ENCODE measurements at regions not wholly inside any gene's neighbourhood (a gene's known extent, or its start where the extent isn't known, plus 50 kb on each side); places are given as distances from the start of the nearest gene placed in this dataset.

DNA sequence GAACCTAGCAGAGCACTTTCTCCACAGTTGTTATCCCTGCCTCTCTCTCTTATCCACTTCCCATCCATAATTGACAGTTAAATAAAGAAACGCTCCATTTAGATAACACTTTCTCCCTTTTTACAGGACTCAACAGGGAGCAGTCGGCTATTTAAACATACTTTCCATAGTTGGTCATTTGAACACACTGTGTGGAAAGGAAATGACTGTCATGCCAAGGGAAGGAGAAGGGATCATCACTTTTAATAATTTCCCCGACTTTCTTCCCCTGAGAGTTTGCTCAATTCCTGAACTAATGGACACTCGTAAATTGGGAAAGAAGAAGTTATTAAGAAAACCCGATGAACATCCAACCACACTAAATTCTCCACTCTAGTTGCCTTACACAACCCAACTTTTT, 400.8 kb upstream of the PTGER4 start:
- Histone ChIP-seq H3K36me3 (ENCODE audit: low read depth, low read length) (no peaks in the 10 kb centered on the region), H3K4me3 (ENCODE audit: low read length) (no peak overlapping the region), H3K9me3 (ENCODE audit: low read length) (no peaks in the 10 kb centered on the region), H3K27me3 (ENCODE audit: low read length) (no peaks in the 10 kb centered on the region), H3K79me2 (ENCODE audit: low read length) (no peaks in the 10 kb centered on the region), H3K27ac (ENCODE audit: low read length) (no peak overlapping the region), H4K20me1 (ENCODE audit: low read length) (no peaks in the 10 kb centered on the region), H3K4me1 (ENCODE audit: insufficient read depth, low read length) (peaks cover 4% of the 10 kb centered on the region; the same call in 1 of the 2 replicates), H3F3A (ENCODE audit: low read length, unreplicated experiment) (no peaks in the 10 kb centered on the region), H3K4me2 (ENCODE audit: low read length) (no peak overlapping the region), H2AFZ (ENCODE audit: low read length) (no peak overlapping the region), H3K9me2 (replicated peaks; ENCODE audit: low read length) (no peaks in the 10 kb centered on the region), H3K9ac (ENCODE audit: low read length) (no peak overlapping the region)
- intact Hi-C loops (cut with micrococcal nuclease) = no loop called here
- POLR2A ChIA-PET (ENCODE audit: unreplicated experiment) = no interaction called here
- ATAC-seq (no peak), DNase-seq (no peak)
- TF ChIP-seq, protein P1, sequence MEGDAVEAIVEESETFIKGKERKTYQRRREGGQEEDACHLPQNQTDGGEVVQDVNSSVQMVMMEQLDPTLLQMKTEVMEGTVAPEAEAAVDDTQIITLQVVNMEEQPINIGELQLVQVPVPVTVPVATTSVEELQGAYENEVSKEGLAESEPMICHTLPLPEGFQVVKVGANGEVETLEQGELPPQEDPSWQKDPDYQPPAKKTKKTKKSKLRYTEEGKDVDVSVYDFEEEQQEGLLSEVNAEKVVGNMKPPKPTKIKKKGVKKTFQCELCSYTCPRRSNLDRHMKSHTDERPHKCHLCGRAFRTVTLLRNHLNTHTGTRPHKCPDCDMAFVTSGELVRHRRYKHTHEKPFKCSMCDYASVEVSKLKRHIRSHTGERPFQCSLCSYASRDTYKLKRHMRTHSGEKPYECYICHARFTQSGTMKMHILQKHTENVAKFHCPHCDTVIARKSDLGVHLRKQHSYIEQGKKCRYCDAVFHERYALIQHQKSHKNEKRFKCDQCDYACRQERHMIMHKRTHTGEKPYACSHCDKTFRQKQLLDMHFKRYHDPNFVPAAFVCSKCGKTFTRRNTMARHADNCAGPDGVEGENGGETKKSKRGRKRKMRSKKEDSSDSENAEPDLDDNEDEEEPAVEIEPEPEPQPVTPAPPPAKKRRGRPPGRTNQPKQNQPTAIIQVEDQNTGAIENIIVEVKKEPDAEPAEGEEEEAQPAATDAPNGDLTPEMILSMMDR (conservative IDR thresholded peaks at IDR 0.05; ENCODE audit: low read depth, low read length) = no peak
- TF ChIP-seq EZH2phosphoT487 (IDR thresholded peaks at IDR 0.05; ENCODE audit: borderline replicate concordance, low read length) (no peak), EZH2 (IDR thresholded peaks at IDR 0.05; ENCODE audit: low read length, unreplicated experiment) (no peak)
- CTCF ChIA-PET = no interaction called here
- no TSS peak for BruUV-seq (replicated peaks)

DNA sequence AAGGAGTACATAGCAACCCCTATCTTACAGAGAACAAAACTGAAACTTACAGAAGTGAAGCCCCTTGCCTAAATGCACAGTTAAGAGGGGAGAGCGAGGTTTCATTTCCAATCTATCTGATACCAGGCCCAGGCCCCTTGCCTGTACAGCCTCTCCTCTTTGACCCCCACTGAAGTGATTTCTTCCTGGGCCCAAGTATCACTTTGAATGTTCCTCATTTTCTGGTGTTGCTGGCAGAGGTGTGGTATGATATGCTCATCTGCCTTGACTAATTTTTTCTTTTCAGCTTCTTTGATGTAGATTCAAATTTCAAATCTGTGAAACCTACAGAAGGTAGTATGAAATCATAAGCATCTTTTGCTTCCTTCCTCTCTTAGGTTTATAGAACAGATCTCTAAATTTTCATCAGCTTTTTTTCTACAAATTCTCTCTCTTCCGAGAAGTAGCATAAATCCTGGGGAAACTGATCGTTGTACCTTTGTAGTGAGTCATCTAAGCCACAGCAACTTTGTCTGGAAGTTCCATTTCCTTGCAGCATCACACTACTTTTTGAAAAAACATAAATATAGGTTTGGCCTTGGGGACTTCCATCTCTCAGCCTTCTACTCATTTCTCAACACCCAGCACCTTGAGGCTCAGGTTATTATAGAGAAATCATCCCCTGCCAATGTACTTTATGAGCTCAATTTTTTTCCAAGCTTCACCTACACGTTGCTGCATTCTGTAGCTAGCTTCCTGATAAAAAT, 402.4 kb upstream of the PTGER4 start:
- Histone ChIP-seq H3K79me2 (ENCODE audit: low read length) (no peaks in the 10 kb centered on the region), H4K20me1 (ENCODE audit: low read length) (no peaks in the 10 kb centered on the region), H2AFZ (ENCODE audit: low read length) (no peak overlapping the region), H3K36me3 (ENCODE audit: low read depth, low read length) (no peaks in the 10 kb centered on the region), H3K4me3 (ENCODE audit: low read length) (no peak overlapping the region), H3K9ac (ENCODE audit: low read length) (no peak overlapping the region), H3K4me2 (ENCODE audit: low read length) (no peak overlapping the region), H3K27me3 (ENCODE audit: low read length) (no peaks in the 10 kb centered on the region), H3K9me3 (ENCODE audit: low read length) (no peaks in the 10 kb centered on the region), H3K9me2 (replicated peaks; ENCODE audit: low read length) (no peaks in the 10 kb centered on the region), H3F3A (ENCODE audit: low read length, unreplicated experiment) (no peaks in the 10 kb centered on the region), H3K4me1 (ENCODE audit: insufficient read depth, low read length) (peaks cover 7% of the 10 kb centered on the region; the same call in 1 of the 2 replicates), H3K27ac (ENCODE audit: low read length) (no peak overlapping the region)
- DNase-seq (no peak), ATAC-seq (no peak)
- no peak for TF ChIP-seq EZH2 (IDR thresholded peaks at IDR 0.05; ENCODE audit: low read length, unreplicated experiment)
- no peak for TF ChIP-seq EZH2phosphoT487 (IDR thresholded peaks at IDR 0.05; ENCODE audit: borderline replicate concordance, low read length)
- TF ChIP-seq, protein P1 (conservative IDR thresholded peaks at IDR 0.05; ENCODE audit: low read depth, low read length) = no peak
- no TSS peak for BruUV-seq (replicated peaks)
- ChIA-PET CTCF (interaction anchor here (0.9 kb wide), 1 partner anchor 19 kb away, joined by 4 read pairs; no protein-coding TSS in a partner anchor), POLR2A (ENCODE audit: unreplicated experiment) (no interaction called here)
- intact Hi-C loops (cut with micrococcal nuclease) = no loop called here

GRCh38 chr5:40276426-40277102, 403.2 kb upstream of the PTGER4 start:
- no peaks in the 10 kb centered on the region for H3F3A ChIP-seq (ENCODE audit: low read length, unreplicated experiment)
- H3K27ac ChIP-seq (ENCODE audit: low read length) = no peak overlapping the region
- CTCF ChIA-PET = no interaction called here
- DNase-seq = peak; percentile 39
- no peak overlapping the region for H3K9ac ChIP-seq (ENCODE audit: low read length)
- no peak overlapping the region for H3K4me2 ChIP-seq (ENCODE audit: low read length)
- no peak overlapping the region for H3K4me3 ChIP-seq (ENCODE audit: low read length)
- POLR2A ChIA-PET (ENCODE audit: unreplicated experiment) = no interaction called here
- no peaks in the 10 kb centered on the region for H3K79me2 ChIP-seq (ENCODE audit: low read length)
- no peak overlapping the region for H2AFZ ChIP-seq (ENCODE audit: low read length)
- no TSS peak for BruUV-seq (replicated peaks)
- H3K9me2 ChIP-seq (replicated peaks; ENCODE audit: low read length) = no peaks in the 10 kb centered on the region
- no peaks in the 10 kb centered on the region for H4K20me1 ChIP-seq (ENCODE audit: low read length)
- no peaks in the 10 kb centered on the region for H3K27me3 ChIP-seq (ENCODE audit: low read length)
- intact Hi-C loops (cut with micrococcal nuclease) = no loop called here
- H3K36me3 ChIP-seq (ENCODE audit: low read depth, low read length) = no peaks in the 10 kb centered on the region
- H3K9me3 ChIP-seq (ENCODE audit: low read length) = no peaks in the 10 kb centered on the region
- TF ChIP-seq, protein P1 (conservative IDR thresholded peaks at IDR 0.05; ENCODE audit: low read depth, low read length) = no peak
- TF ChIP-seq EZH2 (IDR thresholded peaks at IDR 0.05; ENCODE audit: low read length, unreplicated experiment) (no peak), EZH2phosphoT487 (IDR thresholded peaks at IDR 0.05; ENCODE audit: borderline replicate concordance, low read length) (no peak)
- peaks cover 7% of the 10 kb centered on the region; the same call in 1 of the 2 replicates for H3K4me1 ChIP-seq (ENCODE audit: insufficient read depth, low read length)
- peak; percentile 51; the same call in 1 of the 2 replicates for ATAC-seq
